ENCODE measurements at regions not wholly inside any gene's neighbourhood (a gene's known extent, or its start where the extent isn't known, plus 50 kb on each side); places are given as distances from the start of the nearest gene placed in this dataset.

DNA sequence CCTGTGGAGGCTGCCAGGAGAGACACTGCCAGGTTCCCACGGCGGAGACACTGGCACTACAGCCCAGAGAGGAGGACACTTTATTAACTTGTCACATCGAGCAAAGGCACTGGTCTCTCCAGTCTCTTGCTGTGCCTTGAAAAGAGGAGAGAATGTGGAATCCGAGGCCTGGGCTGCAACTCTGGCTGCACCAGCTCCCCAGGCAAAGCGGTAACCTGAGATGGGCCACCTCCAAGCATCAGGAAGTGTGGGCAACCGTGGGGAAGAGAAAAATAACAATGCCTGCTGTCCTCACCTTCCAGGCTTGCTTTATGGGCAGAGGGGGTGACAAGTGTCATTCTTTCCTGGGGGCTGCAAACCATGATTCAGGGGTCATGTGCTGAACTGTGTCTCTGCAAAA, 91.6 kb upstream of the RGMA start:
- no peaks in the 10 kb centered on the region for H3K36me3 ChIP-seq (ENCODE audit: low read depth)
- H3K4me3 ChIP-seq (ENCODE audit: severe bottlenecking): no peak overlapping the region
- DNase-seq (ENCODE audit: low spot score) (no peak), ATAC-seq (ENCODE audit: low read depth) (peak; percentile 20; the same call in 1 of the 3 replicates)
- no peak overlapping the region for H3K27ac ChIP-seq (ENCODE audit: poor library complexity, severe bottlenecking)
- H3K27me3 ChIP-seq (ENCODE audit: insufficient read depth, poor library complexity, severe bottlenecking): peaks cover under 1% of the 10 kb centered on the region
- peaks cover 3% of the 10 kb centered on the region for H3K4me1 ChIP-seq (ENCODE audit: insufficient read depth, poor library complexity, severe bottlenecking)
- TF ChIP-seq, protein P1, sequence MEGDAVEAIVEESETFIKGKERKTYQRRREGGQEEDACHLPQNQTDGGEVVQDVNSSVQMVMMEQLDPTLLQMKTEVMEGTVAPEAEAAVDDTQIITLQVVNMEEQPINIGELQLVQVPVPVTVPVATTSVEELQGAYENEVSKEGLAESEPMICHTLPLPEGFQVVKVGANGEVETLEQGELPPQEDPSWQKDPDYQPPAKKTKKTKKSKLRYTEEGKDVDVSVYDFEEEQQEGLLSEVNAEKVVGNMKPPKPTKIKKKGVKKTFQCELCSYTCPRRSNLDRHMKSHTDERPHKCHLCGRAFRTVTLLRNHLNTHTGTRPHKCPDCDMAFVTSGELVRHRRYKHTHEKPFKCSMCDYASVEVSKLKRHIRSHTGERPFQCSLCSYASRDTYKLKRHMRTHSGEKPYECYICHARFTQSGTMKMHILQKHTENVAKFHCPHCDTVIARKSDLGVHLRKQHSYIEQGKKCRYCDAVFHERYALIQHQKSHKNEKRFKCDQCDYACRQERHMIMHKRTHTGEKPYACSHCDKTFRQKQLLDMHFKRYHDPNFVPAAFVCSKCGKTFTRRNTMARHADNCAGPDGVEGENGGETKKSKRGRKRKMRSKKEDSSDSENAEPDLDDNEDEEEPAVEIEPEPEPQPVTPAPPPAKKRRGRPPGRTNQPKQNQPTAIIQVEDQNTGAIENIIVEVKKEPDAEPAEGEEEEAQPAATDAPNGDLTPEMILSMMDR (IDR thresholded peaks at IDR 0.05; ENCODE audit: poor library complexity, severe bottlenecking): no peak
- no peaks in the 10 kb centered on the region for H3K9me3 ChIP-seq (ENCODE audit: severe bottlenecking)

DNA sequence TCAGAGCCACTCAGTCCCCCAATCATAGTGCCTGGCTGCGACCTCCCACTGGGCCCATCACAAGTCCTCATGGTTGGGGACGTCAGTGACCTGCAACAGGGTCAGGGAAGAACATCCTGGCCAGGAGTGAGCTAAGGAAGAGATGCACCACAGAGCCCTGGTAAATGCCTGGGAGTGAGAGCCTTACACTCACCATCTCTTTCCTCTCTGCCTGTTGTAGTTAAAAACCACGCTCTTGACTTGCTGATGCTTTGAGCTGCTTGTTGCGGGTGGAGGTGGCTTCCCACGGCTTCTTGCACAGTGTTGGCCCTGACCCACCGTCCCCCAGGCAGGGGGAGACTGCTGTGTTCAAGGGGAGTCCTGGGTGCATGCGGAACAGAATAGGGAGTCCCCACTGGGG, 91.1 kb upstream of the RGMA start:
- no peaks in the 10 kb centered on the region for H3K36me3 ChIP-seq (ENCODE audit: low read depth)
- TF ChIP-seq, protein P1 (IDR thresholded peaks at IDR 0.05; ENCODE audit: poor library complexity, severe bottlenecking): no peak
- H3K4me3 ChIP-seq (ENCODE audit: severe bottlenecking): no peak overlapping the region
- DNase-seq (ENCODE audit: low spot score) (no peak), ATAC-seq (ENCODE audit: low read depth) (peak; percentile 11; the same call in 1 of the 3 replicates)
- no peaks in the 10 kb centered on the region for H3K27me3 ChIP-seq (ENCODE audit: insufficient read depth, poor library complexity, severe bottlenecking)
- H3K9me3 ChIP-seq (ENCODE audit: severe bottlenecking): no peaks in the 10 kb centered on the region
- no peak overlapping the region for H3K27ac ChIP-seq (ENCODE audit: poor library complexity, severe bottlenecking)
- peaks cover 3% of the 10 kb centered on the region for H3K4me1 ChIP-seq (ENCODE audit: insufficient read depth, poor library complexity, severe bottlenecking)

DNA sequence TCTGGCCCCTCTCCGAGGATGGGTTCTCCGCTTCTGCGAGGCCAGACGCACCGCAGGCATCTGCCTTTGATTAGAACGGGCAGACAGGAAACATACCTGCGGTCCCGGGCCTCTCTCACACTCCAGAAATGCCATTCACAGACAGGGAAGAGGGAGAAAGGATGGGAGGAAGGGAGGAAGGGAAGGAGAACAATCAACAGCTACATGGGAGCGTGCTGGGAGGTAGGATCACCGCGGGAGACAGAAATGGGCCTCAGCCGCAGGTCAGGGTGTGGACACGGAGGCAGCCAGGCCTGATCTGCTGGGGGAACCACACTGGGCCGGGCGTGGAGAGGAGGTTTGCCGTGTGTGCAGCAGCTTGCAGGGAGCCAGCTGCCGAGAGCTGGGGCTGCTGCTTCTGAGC, 90.7 kb upstream of the RGMA start:
- H3K27ac ChIP-seq (ENCODE audit: poor library complexity, severe bottlenecking): no peak overlapping the region

DNA sequence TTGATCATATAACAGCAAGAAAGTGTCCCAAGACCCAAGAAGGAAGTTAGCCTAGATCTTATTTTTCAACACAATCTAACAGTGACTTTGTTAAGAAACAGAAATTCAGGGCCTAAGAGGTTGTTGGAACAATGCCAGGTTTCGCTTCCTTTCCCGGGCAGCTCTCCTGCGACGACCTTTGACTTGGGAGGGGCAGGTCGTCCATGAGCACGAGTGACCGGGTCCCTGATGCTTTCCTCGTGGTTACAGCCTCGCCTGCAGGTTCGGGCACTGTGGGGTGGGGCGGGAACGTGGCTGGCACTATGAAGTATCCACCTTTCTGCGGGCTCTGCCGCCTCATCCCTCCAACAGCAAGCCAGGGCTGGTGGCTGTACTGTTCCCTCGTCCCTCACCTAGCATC, 90.1 kb upstream of the RGMA start:
- Histone ChIP-seq H3K36me3 (ENCODE audit: low read depth) (no peaks in the 10 kb centered on the region), H3K9me3 (ENCODE audit: severe bottlenecking) (no peaks in the 10 kb centered on the region), H3K27ac (ENCODE audit: poor library complexity, severe bottlenecking) (no peak overlapping the region), H3K4me1 (ENCODE audit: insufficient read depth, poor library complexity, severe bottlenecking) (peaks cover 4% of the 10 kb centered on the region), H3K27me3 (ENCODE audit: insufficient read depth, poor library complexity, severe bottlenecking) (no peaks in the 10 kb centered on the region), H3K4me3 (ENCODE audit: severe bottlenecking) (no peak overlapping the region)
- DNase-seq (ENCODE audit: low spot score): no peak
- ATAC-seq (ENCODE audit: low read depth): 0 out of 3 replicates have a peak, but pooled peaks have one; percentile 7
- TF ChIP-seq, protein P1 (IDR thresholded peaks at IDR 0.05; ENCODE audit: poor library complexity, severe bottlenecking): no peak

More for the DNA sequence above, 90.7 kb upstream of the RGMA start:
- ATAC-seq (ENCODE audit: low read depth): peak; percentile 6; the same call in 1 of the 3 replicates
- H3K9me3 ChIP-seq (ENCODE audit: severe bottlenecking): no peaks in the 10 kb centered on the region
- no peaks in the 10 kb centered on the region for H3K36me3 ChIP-seq (ENCODE audit: low read depth)
- no peak for DNase-seq (ENCODE audit: low spot score)
- no peak overlapping the region for H3K4me3 ChIP-seq (ENCODE audit: severe bottlenecking)
- H3K4me1 ChIP-seq (ENCODE audit: insufficient read depth, poor library complexity, severe bottlenecking): peaks cover 3% of the 10 kb centered on the region
- H3K27me3 ChIP-seq (ENCODE audit: insufficient read depth, poor library complexity, severe bottlenecking): no peaks in the 10 kb centered on the region
- TF ChIP-seq, protein P1 (IDR thresholded peaks at IDR 0.05; ENCODE audit: poor library complexity, severe bottlenecking): no peak

DNA sequence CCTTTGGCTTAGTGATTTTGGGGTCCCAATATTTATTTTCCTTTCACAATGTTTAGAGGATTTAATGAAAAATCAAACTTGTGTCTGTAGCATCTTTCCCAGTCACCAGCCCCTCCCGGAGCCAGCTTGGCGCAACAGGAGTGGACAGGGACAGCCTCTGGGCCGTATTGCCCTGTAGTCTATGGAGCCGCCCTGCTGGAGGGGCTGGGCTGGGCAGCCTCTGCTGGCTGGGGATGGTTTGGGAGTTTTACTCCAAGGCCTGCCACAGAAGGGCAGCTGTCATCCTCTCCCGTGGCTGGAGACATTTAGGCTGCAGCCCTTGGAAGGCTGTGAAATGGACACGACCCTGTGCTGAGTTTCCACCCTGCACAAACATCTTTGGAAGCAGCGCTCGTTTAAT, 89.4 kb upstream of the RGMA start:
- peaks cover 10% of the 10 kb centered on the region for H3K4me1 ChIP-seq (ENCODE audit: insufficient read depth, poor library complexity, severe bottlenecking)
- ATAC-seq (ENCODE audit: low read depth) (no peak), DNase-seq (ENCODE audit: low spot score) (no peak)
- H3K36me3 ChIP-seq (ENCODE audit: low read depth): no peaks in the 10 kb centered on the region
- no peak overlapping the region for H3K4me3 ChIP-seq (ENCODE audit: severe bottlenecking)
- no peaks in the 10 kb centered on the region for H3K9me3 ChIP-seq (ENCODE audit: severe bottlenecking)
- no peak overlapping the region for H3K27ac ChIP-seq (ENCODE audit: poor library complexity, severe bottlenecking)
- no peaks in the 10 kb centered on the region for H3K27me3 ChIP-seq (ENCODE audit: insufficient read depth, poor library complexity, severe bottlenecking)
- TF ChIP-seq, protein P1 (IDR thresholded peaks at IDR 0.05; ENCODE audit: poor library complexity, severe bottlenecking): no peak

Data from RWPE2 (cell line).